Epithelial cell of esophagus (primary cell): ENCODE measurements at regions not wholly inside any gene's neighbourhood (a gene's known extent, or its start where the extent isn't known, plus 50 kb on each side); places are given as distances from the start of the nearest gene placed in this dataset.

Experiments
- DNase-seq: peaks from one replicate; pipeline ENCODE4 v3.0.0; 2010; ENCODE audit warnings: low read depth
- H3K4me3 ChIP-seq: 2 replicates; pipeline ENCODE4 v1.5.1; 2011; ENCODE audit warnings: mild to moderate bottlenecking, low read length, control low read depth
- TF ChIP-seq, protein P1 (sequence below): IDR thresholded peaks from 2 replicates; pipeline ENCODE4 v1.5.1; 2011; ENCODE audit warnings: low read depth, mild to moderate bottlenecking, low read length, control low read depth, inconsistent platforms; ENCODE audit not compliant: insufficient read depth; ENCODE audit errors: missing control alignments

DNA sequence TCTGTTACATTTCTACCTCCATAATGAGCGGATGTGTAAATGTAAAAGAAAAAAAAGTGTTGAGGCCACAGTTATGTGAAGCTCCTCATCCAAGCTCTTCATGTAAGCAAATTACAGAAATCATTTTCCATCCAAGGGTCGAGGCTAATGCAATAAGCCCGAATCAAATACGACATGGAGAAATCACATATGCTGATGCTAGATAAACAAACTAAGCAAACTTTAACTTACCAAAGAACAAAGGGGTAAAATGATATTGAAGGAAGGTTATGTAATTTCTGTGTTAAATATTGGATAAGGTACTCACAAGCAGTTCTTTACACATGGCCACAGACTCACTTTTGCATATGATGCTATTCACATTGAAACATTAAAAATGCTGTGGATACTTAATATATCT lies 310.2 kb upstream of the ID2 start:
- TF ChIP-seq, protein P1, sequence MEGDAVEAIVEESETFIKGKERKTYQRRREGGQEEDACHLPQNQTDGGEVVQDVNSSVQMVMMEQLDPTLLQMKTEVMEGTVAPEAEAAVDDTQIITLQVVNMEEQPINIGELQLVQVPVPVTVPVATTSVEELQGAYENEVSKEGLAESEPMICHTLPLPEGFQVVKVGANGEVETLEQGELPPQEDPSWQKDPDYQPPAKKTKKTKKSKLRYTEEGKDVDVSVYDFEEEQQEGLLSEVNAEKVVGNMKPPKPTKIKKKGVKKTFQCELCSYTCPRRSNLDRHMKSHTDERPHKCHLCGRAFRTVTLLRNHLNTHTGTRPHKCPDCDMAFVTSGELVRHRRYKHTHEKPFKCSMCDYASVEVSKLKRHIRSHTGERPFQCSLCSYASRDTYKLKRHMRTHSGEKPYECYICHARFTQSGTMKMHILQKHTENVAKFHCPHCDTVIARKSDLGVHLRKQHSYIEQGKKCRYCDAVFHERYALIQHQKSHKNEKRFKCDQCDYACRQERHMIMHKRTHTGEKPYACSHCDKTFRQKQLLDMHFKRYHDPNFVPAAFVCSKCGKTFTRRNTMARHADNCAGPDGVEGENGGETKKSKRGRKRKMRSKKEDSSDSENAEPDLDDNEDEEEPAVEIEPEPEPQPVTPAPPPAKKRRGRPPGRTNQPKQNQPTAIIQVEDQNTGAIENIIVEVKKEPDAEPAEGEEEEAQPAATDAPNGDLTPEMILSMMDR: no peak
- no peak overlapping the region for H3K4me3 ChIP-seq
- DNase-seq: no peak

DNA sequence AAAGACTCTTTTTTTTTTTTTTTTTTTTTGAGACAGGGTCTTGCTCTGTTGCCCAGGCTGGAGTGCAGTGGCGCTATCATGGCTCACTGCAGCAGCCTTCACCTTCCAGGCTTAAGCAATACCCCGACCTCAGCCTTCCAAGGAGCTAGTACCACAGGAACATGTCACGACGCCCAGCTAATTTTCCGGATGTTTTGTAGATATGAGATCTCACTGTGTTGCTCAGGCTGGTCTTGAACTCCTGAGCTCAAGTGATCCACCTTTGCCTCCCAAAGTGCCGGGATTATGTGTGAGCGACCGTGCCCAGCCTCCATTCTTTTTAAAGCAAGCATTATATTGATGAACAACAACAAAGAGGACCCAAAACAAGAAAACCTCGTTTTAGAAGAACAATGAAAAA lies 307.1 kb upstream of the ID2 start:
- no peak overlapping the region for H3K4me3 ChIP-seq
- no peak for DNase-seq
- TF ChIP-seq, protein P1: no peak

DNA sequence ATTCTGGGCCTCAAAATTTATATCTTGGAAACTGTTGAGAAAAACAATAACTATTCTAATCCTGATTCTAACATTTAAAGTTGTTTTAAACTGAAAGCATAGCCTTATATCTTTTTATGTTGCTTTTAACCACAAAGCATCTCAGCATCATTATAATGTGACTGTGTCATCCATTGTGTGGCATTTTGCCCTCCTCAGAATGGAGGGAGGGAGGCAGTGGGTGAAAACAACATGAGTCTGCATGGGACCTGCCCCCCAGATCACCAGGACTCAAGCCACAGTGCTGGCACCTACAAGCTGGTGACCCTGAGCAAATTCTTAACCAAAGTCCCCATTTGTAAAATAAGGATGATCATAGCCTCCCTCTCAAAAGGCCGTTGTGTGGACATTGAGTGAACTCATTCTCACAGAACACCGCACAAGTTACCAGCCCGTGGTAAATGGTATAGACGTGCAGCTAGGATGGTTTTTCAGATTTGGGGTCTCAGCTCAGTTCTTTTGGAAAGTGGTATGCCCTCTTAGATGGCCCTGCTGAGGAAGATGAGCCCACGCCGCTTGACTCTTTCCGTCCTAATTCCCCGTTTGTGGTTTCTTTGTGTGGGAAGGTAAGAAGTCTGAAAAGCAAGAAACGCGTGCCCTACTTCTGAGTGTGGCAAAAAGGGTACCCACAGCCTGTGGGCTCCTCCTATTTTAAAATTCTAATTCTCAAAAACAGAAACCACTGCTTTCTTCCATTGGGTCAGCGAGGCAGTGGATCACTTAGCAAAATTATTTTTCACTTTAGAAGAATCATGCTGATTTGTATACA lies 305.0 kb upstream of the ID2 start:
- no peak for DNase-seq
- H3K4me3 ChIP-seq: no peak overlapping the region
- TF ChIP-seq, protein P1: no peak

DNA sequence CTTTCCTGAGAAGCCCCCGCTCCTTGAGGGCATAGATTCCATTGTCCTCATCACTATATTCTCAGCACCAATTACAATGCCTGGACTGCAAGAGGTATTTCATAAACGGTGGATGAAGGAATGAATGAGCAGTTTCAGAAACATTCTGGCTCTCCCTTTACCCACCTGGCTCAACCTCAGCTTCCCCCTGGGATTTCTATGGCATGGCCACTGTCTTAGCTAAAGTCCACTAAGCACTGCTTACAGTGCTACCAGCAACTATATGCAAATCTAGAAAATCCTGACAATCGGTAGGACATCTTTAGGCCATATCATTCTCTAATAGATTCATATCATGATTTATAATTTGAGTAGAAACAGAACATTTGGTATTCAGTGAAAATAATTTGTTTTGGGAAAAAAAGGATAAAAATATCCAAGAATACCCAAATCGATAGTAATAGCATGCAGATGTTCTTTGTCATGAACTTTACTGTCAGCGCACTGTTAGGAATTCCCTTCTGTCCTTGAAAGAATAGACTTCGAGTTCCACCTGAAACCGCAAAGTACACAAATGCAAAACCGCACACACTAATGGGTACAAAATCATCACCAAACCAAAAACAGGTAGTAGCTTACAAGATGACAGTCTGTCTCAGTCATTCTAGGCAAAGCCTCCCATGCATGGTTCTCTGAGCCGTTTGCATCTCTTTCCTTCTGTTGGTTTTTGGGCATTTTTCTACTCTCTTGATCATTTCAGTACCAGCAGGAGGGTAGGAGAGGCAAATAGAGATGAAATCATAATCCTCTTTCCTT lies 303.6 kb upstream of the ID2 start:
- no peak overlapping the region for H3K4me3 ChIP-seq
- TF ChIP-seq, protein P1: no peak
- DNase-seq: no peak

DNA sequence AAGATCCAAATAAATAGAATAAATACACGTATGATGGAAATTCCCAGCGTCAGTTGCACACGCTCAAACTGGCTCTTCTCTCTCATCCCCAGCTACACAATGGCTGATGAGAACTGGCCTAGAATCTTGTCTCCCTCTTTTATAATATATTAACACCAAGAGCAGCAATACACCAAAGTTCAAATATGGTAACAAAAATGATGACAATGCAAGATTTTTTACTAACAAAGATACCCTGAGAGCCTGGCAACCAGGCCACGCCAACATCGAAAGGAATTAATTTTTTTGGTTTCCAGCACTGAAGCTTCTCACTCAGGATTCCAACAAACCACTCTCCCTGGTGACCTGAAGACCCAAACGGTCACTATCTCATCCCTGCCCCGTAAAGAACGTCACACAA lies 302.7 kb upstream of the ID2 start:
- TF ChIP-seq, protein P1: no peak
- no peak for DNase-seq

DNA sequence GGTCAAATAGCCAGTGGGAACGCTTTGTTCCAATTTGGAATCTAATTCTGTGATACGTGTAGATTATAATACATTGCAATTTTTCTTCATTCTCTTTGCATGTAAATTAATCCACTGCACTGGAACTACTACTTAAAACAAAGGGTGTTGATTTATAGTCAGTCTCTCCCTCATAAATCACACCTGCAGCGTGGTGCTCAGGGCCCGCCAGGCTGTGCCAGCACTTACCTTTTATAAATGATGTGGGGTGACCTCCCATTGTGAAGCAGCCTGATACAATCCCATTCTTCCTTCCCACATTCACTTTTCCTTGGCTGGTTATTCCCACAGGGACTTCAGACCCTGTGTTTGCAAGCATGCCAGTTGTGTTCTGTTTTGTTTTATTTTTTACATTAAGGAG lies 302.3 kb upstream of the ID2 start:
- no peak for DNase-seq
- H3K4me3 ChIP-seq: no peak overlapping the region
- TF ChIP-seq, protein P1: no peak

More for the DNA sequence above, 302.7 kb upstream of the ID2 start:
- H3K4me3 ChIP-seq: no peak overlapping the region
